Lower leg skin (tissue), 4 donors: ENCODE measurements at regions not wholly inside any gene's neighbourhood (a gene's known extent, or its start where the extent isn't known, plus 50 kb on each side); places are given as distances from the start of the nearest gene placed in this dataset.
"Not testable (repeated sequence)": the region's sequence is repeated elsewhere in the genome, so short reads cannot be mapped to it uniquely, and the experiment has no call there.

Experiments
- DNase-seq, 2 donors: peaks; one replicate each; pipeline ENCODE4 v3.0.0-alpha.2; 2019; ENCODE audit warnings: low spot score in 2 of 2
- H3K4me3 ChIP-seq: fragments of 200-600 bp; sonication (generic); 2 replicates; pipeline ENCODE4 v1.5.1; 2017; ENCODE audit warnings: mild to moderate bottlenecking, low read depth; ENCODE audit not compliant: poor library complexity, severe bottlenecking
- POLR2A ChIP-seq, 2 donors: fragments of 450-650 bp; IDR thresholded peaks; one replicate each; pipeline ENCODE4 v1.6.1; 2016 to 2017; ENCODE audit warnings: antibody characterized with exemption in 2 of 2, mild to moderate bottlenecking in 1 of 2, moderate library complexity in 1 of 2
- WGBS, 2 donors: methylation state at CpG; one replicate each; pipeline ENCODE4 v1.1.5; 2018; 5-methylcytosine and 5-hydroxymethylcytosine counted together
- intact Hi-C: fragments of 100-400 bp; cut with DNase I; formaldehyde crosslinking; loops from one replicate; pipeline ENCODE4 v1.15.0; 2023; ENCODE audit warnings: low total_unique reads
- TF ChIP-seq, protein P1 (sequence below), 3 donors: fragments of 450-650 bp; IDR thresholded peaks; one replicate each; pipeline ENCODE4 v1.5.1; 2016; ENCODE audit warnings: antibody characterized with exemption in 3 of 3, mild to moderate bottlenecking in 3 of 3, moderate library complexity in 2 of 3

DNA sequence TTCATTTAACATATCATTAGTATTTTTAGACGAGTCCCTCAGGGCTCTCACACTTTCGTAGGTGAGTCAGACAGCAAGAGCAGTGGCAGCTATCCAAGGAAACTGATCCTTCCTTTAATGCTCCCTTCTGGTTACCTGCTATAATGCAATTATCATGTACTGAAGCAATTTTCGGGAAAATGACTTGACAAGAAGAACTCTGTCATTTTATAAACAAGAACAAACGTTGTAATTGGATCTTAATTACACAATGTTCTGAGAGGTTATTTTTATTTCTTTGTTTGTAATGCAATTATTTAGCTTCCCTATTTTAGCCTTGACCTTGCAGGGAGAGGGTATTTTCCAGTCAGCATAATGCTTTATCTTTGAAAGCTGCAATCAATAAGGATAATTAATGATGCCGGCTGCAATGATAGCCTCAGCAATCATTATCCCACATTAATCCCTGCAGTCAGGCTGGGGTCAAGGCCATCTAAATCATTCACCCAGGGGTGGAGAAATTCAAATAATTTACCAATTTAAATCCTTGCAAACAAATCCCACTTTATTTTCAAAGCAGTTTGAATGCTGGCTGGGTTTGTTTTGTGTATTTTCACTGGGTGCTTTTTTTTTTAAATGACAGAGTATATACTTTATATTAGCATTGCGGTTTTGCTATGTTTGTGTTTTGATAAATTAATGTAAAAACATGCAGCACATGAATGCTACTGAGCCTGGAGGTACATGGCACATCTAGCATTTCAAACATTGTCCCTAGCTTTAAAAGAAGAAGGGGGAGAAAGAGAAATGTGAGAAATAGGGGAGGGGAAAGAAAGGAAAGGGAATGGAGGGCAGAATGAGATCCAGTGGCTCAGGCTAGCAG, 249.9 kb downstream of the SHOX2 start:
- TF ChIP-seq POLR2A (IDR thresholded peaks at IDR 0.05), result no peak
- TF ChIP-seq, protein P1, sequence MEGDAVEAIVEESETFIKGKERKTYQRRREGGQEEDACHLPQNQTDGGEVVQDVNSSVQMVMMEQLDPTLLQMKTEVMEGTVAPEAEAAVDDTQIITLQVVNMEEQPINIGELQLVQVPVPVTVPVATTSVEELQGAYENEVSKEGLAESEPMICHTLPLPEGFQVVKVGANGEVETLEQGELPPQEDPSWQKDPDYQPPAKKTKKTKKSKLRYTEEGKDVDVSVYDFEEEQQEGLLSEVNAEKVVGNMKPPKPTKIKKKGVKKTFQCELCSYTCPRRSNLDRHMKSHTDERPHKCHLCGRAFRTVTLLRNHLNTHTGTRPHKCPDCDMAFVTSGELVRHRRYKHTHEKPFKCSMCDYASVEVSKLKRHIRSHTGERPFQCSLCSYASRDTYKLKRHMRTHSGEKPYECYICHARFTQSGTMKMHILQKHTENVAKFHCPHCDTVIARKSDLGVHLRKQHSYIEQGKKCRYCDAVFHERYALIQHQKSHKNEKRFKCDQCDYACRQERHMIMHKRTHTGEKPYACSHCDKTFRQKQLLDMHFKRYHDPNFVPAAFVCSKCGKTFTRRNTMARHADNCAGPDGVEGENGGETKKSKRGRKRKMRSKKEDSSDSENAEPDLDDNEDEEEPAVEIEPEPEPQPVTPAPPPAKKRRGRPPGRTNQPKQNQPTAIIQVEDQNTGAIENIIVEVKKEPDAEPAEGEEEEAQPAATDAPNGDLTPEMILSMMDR (IDR thresholded peaks at IDR 0.05), result no peak
- H3K4me3 ChIP-seq, result no peak overlapping the region
- DNase-seq, result no peak
- intact Hi-C loops, result no loop called here
- WGBS, 2 donors, result 47 to 59% methylated on average over 6 of the region's 6 CpGs

DNA sequence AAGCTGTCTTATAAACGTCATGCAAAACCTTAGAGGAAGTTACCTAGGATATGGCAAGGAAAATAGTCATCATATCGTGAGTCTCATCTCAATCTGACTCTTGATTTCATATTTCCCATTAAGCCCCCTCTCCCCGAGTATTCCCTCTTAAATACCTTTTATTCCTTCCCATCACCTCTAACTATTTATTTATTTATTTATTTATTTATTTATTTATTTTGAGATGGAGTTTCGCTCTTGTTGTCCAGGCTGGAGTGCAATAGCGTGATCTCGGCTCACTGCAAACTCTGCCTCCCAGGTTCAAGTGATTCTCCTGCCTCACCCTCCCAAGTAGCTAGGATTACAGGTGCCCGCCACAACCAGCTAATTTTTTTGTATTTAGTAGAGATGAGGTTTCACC, 260.4 kb downstream of the SHOX2 start:
- DNase-seq, H3K4me3 ChIP-seq, intact Hi-C loops: not testable (repeated sequence)
- 84 to 89% methylated on average over 7 of the region's 7 CpGs for WGBS, 2 donors

DNA sequence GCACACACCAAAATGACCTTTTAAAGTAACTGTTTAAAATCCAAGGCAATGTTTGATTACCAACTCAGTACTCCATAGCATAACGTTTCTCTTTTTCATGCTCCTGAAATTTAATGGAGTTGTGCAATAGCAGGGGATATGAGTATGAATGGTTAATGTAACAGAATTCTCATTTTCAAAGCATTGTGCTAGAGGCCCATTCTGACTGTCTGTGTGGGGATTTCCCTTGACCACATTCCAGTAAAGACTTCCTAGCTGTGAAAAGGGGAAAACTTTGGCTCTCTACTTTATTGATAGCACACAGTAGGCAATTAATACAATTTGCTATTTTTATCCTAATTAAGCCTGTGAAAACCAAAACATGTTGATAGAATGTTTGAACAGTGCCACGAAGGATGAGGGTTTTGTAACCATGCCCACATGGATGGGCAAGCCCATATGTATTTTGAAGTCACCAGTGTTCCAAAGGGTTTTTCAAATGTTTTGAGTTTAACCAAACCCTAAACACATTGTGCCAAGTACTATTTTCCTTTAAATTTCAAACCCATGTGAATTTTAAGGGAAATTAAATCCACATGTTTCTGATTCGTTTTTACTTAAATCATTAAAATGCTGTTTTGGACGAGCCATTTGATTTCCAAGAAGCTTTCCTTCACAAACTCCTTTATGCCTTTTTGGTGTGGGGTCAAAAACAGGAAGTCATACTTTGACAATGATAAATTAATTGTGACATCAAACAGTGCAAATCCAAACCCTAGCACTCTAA, 261.2 kb downstream of the SHOX2 start:
- intact Hi-C loops, result no loop called here
- no peak overlapping the region for H3K4me3 ChIP-seq

DNA sequence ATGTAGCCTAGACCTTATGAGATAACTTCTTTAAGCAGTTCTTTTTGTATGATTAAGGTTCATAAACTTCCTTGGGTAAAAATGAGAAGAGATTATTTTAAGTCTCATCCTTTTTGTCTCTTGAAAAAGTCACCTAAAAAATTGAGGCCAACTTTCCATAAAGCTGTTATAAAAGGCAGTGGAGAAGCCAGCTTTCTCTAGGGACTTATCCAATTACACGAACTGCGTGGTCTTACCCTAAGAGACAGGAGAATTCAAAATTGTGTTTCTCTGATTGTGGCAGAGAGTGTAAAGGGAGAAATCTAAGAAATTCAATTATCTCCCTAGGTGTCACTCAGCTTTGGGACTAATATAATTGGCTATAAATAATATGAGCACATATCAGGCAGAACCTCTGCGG, 262.0 kb downstream of the SHOX2 start:
- intact Hi-C loops, result no loop called here
- no peak for DNase-seq
- no peak for TF ChIP-seq POLR2A (IDR thresholded peaks at IDR 0.05)
- TF ChIP-seq, protein P1 (IDR thresholded peaks at IDR 0.05), result no peak
- WGBS, 2 donors, result 75 to 79% methylated on average over 3 of the region's 3 CpGs
- no peak overlapping the region for H3K4me3 ChIP-seq

More for the DNA sequence above, 261.2 kb downstream of the SHOX2 start:
- WGBS, 2 donors, result 37 to 38% methylated on average over 4 of the region's 4 CpGs
- DNase-seq, result no peak
- TF ChIP-seq POLR2A (IDR thresholded peaks at IDR 0.05), result no peak
- TF ChIP-seq, protein P1 (IDR thresholded peaks at IDR 0.05), result no peak

DNA sequence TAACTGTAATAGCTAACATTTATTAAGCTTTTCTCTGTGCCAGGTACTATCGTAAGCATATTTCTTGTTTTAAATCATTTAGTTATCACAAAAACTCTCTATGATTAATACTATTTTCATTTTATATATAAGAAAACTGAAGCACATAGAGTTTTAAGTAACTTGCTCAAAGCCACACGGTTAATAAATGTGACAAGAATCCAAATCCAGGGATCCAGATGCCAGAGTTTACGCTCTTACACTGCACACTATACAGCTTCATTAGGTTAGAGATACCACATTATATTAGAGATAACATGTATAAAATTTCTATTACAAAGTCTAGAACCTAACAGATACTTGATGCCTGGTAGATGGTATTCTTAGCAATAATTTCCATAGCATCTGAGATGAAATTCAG, 265.2 kb downstream of the SHOX2 start:
- intact Hi-C loops, result no loop called here
- no peak overlapping the region for H3K4me3 ChIP-seq
- DNase-seq, result no peak
- TF ChIP-seq, protein P1 (IDR thresholded peaks at IDR 0.05), result no peak
- TF ChIP-seq POLR2A (IDR thresholded peaks at IDR 0.05), result no peak
- WGBS, 2 donors, result 79 to 94% methylated on average over 3 of the region's 3 CpGs

DNA sequence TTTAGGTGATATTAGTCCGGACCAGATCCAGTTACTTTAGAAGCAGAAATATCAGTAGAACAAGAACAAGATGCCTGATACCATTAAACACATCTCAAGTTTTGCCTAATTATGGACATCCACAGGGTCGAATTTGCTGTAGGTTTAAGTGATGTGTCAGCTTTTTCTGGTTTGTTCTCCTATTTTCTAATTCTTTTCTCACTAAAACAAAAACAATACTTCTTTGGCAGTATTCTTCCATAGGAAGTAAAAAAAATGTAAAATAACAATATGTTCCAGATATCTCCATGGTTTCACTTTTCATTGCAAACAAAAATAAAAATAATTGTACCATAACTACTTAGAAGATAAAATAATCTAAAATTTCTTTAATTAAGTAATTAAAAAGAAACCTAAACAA, 265.7 kb downstream of the SHOX2 start:
- no peak for DNase-seq
- intact Hi-C loops, result no loop called here
- H3K4me3 ChIP-seq, result no peak overlapping the region
- WGBS, 2 donors, result 71 to 79% methylated on average over 2 of the region's 2 CpGs
- no peak for TF ChIP-seq POLR2A (IDR thresholded peaks at IDR 0.05)
- TF ChIP-seq, protein P1 (IDR thresholded peaks at IDR 0.05), result no peak
